Lung (tissue), 11 donors: ENCODE measurements at regions not wholly inside any gene's neighbourhood (a gene's known extent, or its start where the extent isn't known, plus 50 kb on each side); places are given as distances from the start of the nearest gene placed in this dataset.
A peak's percentile ranks its signal among the peaks of the same experiment; 100 is the strongest.

Source experiments
- ATAC-seq: fragments of 200-7000 bp; cut with Tn5 transposase; one replicate; pipeline ENCODE4 v1.9.1; 2020; ENCODE audit warnings: moderate number of reproducible peaks; ENCODE audit not compliant: insufficient read depth, low FRiP score
- DNase-seq, 3 donors: peaks; one replicate each; pipeline ENCODE4 v3.0.0-alpha.2; 2013 to 2017
- H3K27ac ChIP-seq, 2 donors: one replicate each; pipeline ENCODE4 v1.5.1; 2013; ENCODE audit warnings: mild to moderate bottlenecking in 2 of 2, moderate library complexity in 2 of 2, control low read depth in 1 of 2, inconsistent platforms in 1 of 2, low read depth in 1 of 2, low read length in 1 of 2
- H3K27me3 ChIP-seq, 3 donors: one replicate each; pipeline ENCODE4 v1.5.1; 2013; ENCODE audit warnings: low read length in 2 of 3; ENCODE audit not compliant: control insufficient read depth in 3 of 3, insufficient read depth in 3 of 3
- H3K36me3 ChIP-seq, 4 donors: one replicate each; pipeline ENCODE4 v1.5.1; 2013; ENCODE audit warnings: low read length in 4 of 4, mild to moderate bottlenecking in 1 of 4, moderate library complexity in 1 of 4; ENCODE audit not compliant: control insufficient read depth in 4 of 4, insufficient read depth in 4 of 4
- H3K4me1 ChIP-seq, 5 donors: one replicate each; pipeline ENCODE4 v1.5.1; 2013; ENCODE audit warnings: low read length in 5 of 5, mild to moderate bottlenecking in 2 of 5, moderate library complexity in 1 of 5; ENCODE audit not compliant: control insufficient read depth in 5 of 5, insufficient read depth in 5 of 5
- H3K4me3 ChIP-seq: one replicate; pipeline ENCODE4 v1.5.1; 2013; ENCODE audit warnings: mild to moderate bottlenecking, control low read depth, moderate library complexity
- H3K9ac ChIP-seq, 2 donors: one replicate each; pipeline ENCODE4 v1.5.1; 2013; ENCODE audit warnings: low read length in 2 of 2, control low read depth in 1 of 2; ENCODE audit not compliant: insufficient read depth in 1 of 2
- H3K9me3 ChIP-seq, 4 donors: one replicate each; pipeline ENCODE4 v1.5.1; 2013; ENCODE audit warnings: low read length in 3 of 4, mild to moderate bottlenecking in 1 of 4, moderate library complexity in 1 of 4; ENCODE audit not compliant: control insufficient read depth in 4 of 4, insufficient read depth in 3 of 4
- WGBS, 2 donors: extraction: QIAGEN DNeasy Blood & Tissue Kit; methylation state at CpG; one replicate each; pipeline ENCODE4 v1.1.7; 2013; 5-methylcytosine and 5-hydroxymethylcytosine counted together
- TF ChIP-seq, protein P1 (sequence below): IDR thresholded peaks from 2 replicates; pipeline ENCODE4 v1.5.1; 2012; ENCODE audit warnings: mild to moderate bottlenecking; ENCODE audit errors: control extremely low read depth, extremely low read depth
- donor health status: control.
- donor health status: control.
- donor health status: Bipolar disorder and iron deficiency.
- donor health status: healthy.
- donor health status: DM: yes; HTN: yes; CAD: no.

DNA sequence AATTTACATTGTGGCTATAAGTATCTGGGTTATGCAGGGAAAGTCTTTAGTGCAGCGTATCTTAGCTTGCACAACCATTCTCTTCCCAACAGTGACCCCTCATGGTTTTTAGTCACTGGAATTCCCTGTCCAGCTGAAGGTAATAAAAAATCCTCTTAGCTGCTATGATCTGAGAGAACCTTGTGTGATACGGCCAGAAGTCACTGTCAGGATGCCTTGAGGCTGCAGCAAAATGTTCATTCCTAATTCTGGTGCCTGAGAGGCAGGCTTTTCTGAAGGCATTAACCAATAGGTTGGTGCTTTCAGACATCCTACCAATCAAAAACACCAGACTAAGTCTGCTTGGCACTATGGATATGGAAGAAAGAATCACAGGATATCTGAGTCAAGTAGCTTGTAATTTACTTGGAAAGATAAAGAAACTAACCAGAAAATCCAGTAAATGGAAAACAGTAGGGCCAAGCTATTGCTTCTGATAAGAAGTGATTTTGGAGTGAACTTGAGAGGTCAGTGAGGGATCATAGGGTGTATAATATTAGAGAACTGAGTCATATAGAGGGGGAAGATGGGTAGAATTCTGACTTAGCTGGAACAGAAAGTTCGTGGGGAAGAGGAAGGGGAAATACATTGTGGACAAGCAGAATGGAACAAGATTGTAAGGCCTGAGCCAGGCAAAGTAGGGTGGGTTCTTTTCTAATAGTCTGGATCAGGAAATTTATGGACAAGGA lies 89.0 kb upstream of the SLC14A2 start:
- Histone ChIP-seq H3K4me3 (no peak overlapping the region), H3K4me1 (peaks cover 0 to 39% (median 8%) of the 10 kb centered on the region in 5 donors), H3K27me3 (no peaks in the 10 kb centered on the region), H3K27ac (no peak overlapping the region), H3K9ac (no peak overlapping the region), H3K36me3 (no peaks in the 10 kb centered on the region), H3K9me3 (no peaks in the 10 kb centered on the region)
- ATAC-seq (no peak), DNase-seq (peak; percentile 39 to 84 (median 80))
- WGBS, 2 donors, result 42 to 63% methylated on average over 3 of the region's 3 CpGs
- TF ChIP-seq, protein P1, sequence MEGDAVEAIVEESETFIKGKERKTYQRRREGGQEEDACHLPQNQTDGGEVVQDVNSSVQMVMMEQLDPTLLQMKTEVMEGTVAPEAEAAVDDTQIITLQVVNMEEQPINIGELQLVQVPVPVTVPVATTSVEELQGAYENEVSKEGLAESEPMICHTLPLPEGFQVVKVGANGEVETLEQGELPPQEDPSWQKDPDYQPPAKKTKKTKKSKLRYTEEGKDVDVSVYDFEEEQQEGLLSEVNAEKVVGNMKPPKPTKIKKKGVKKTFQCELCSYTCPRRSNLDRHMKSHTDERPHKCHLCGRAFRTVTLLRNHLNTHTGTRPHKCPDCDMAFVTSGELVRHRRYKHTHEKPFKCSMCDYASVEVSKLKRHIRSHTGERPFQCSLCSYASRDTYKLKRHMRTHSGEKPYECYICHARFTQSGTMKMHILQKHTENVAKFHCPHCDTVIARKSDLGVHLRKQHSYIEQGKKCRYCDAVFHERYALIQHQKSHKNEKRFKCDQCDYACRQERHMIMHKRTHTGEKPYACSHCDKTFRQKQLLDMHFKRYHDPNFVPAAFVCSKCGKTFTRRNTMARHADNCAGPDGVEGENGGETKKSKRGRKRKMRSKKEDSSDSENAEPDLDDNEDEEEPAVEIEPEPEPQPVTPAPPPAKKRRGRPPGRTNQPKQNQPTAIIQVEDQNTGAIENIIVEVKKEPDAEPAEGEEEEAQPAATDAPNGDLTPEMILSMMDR, result no peak

- WGBS, 2 donors, result 84 to 90% methylated on average over 5 of the region's 5 CpGs
- Histone ChIP-seq H3K36me3 (no peaks in the 10 kb centered on the region), H3K9ac (no peak overlapping the region), H3K27me3 (no peaks in the 10 kb centered on the region), H3K4me1 (peaks cover 0 to 28% (median under 1%) of the 10 kb centered on the region in 5 donors), H3K4me3 (no peak overlapping the region), H3K27ac (no peak overlapping the region), H3K9me3 (no peaks in the 10 kb centered on the region)
- ATAC-seq, result no peak
- TF ChIP-seq, protein P1, result no peak
- no peak for DNase-seq
Observed at GRCh38 chr18:45527891-45528290, 87.4 kb upstream of the SLC14A2 start.

- H3K4me1 ChIP-seq, result peaks cover 0 to 26% (median 0%) of the 10 kb centered on the region in 5 donors
- 59 to 76% methylated on average over 2 of the region's 2 CpGs for WGBS, 2 donors
- no peak overlapping the region for H3K4me3 ChIP-seq
- TF ChIP-seq, protein P1, result no peak
- no peak overlapping the region for H3K9ac ChIP-seq
- peak in 2 of 3 donors; percentile 21 to 35 for DNase-seq
- ATAC-seq, result no peak
- H3K9me3 ChIP-seq, result no peaks in the 10 kb centered on the region
- no peaks in the 10 kb centered on the region for H3K36me3 ChIP-seq
- H3K27ac ChIP-seq, result no peak overlapping the region
- H3K27me3 ChIP-seq, result no peaks in the 10 kb centered on the region
Observed at GRCh38 chr18:45528712-45529336, 86.5 kb upstream of the SLC14A2 start.
